Heart left ventricle (tissue), 16 donors: ENCODE measurements at regions not wholly inside any gene's neighbourhood (a gene's known extent, or its start where the extent isn't known, plus 50 kb on each side); places are given as distances from the start of the nearest gene placed in this dataset.

Experiments
- ATAC-seq, 4 donors: fragments of 200-7000 bp; cut with Tn5 transposase; one replicate each; pipeline ENCODE4 v1.9.1; 2020 to 2022; ENCODE audit warnings: moderate library complexity in 4 of 4, mild to moderate bottlenecking in 3 of 4, moderate number of reproducible peaks in 1 of 4
- DNase-seq, 5 donors: peaks; one replicate each; pipeline ENCODE4 v3.0.0-alpha.2; 2020
- H3K27ac ChIP-seq, 12 donors: fragments of 200-600 bp; sonication (generic) in 4 of 12; one replicate each; pipeline versions ENCODE4 v1.5.0 to v1.8.0; 2016 to 2022; ENCODE audit warnings: mild to moderate bottlenecking in 2 of 12
- H3K27me3 ChIP-seq, 9 donors: fragments of 200-600 bp; sonication (generic) in 2 of 9; one replicate each; pipeline versions ENCODE4 v1.5.1 to v1.8.0; 2016 to 2022; ENCODE audit warnings: mild to moderate bottlenecking in 3 of 9
- H3K36me3 ChIP-seq, 9 donors: fragments of 200-600 bp; sonication (generic) in 2 of 9; one replicate each; pipeline versions ENCODE4 v1.5.0 to v1.8.0; 2018 to 2022; ENCODE audit warnings: mild to moderate bottlenecking in 2 of 9
- H3K4me1 ChIP-seq, 12 donors: fragments of 200-600 bp; sonication (generic) in 4 of 12; one replicate each; pipeline versions ENCODE4 v1.5.0 to v1.8.0; 2016 to 2022; ENCODE audit warnings: mild to moderate bottlenecking in 3 of 12
- H3K4me3 ChIP-seq, 12 donors: fragments of 200-600 bp; sonication (generic) in 4 of 12; one replicate each; pipeline versions ENCODE4 v1.5.0 to v1.8.0; 2017 to 2022; ENCODE audit warnings: mild to moderate bottlenecking in 9 of 12, moderate library complexity in 4 of 12
- H3K9me3 ChIP-seq, 12 donors: fragments of 200-600 bp; sonication (generic) in 4 of 12; one replicate each; pipeline versions ENCODE4 v1.5.0 to v1.8.0; 2016 to 2022; ENCODE audit warnings: mild to moderate bottlenecking in 1 of 12
- POLR2A ChIP-seq, 2 donors: fragments of 450-650 bp; IDR thresholded peaks; one replicate each; pipeline ENCODE4 v1.6.1; 2017; ENCODE audit warnings: antibody characterized with exemption in 2 of 2, mild to moderate bottlenecking in 2 of 2, moderate library complexity in 2 of 2
- WGBS, 4 donors: extraction: QIAGEN DNeasy Blood & Tissue Kit in 2 of 4; methylation state at CpG; one replicate each; pipeline versions ENCODE4 v1.1.5 to v1.1.7; 2013 to 2018; 5-methylcytosine and 5-hydroxymethylcytosine counted together
- intact Hi-C, 10 donors: fragments of 100-400 bp; cut with DNase I; formaldehyde crosslinking; loops; one replicate each; pipeline versions ENCODE4 v1.11.1 to v1.14.2; 2022
- TF ChIP-seq, protein P1 (sequence below), 12 donors: fragments of 200-600 bp; sonication (generic) in 4 of 12; IDR thresholded peaks; one replicate each; pipeline versions ENCODE4 v1.5.0 to v1.8.0; 2018 to 2022; ENCODE audit warnings: antibody characterized with exemption in 12 of 12, mild to moderate bottlenecking in 5 of 12
- donor health status: ischemic (EF 13 %, LVEDD 7.1; RV severe dilation, severe dysfunction).
- donor health status: healthy with polysubstance abuse.
- donor health status: DM: no; HTN: yes; CAD: no.
- donor health status: DM: no; HTN: no; CAD: no.
- donor health status: ischemic (EF 25% LVEDD 6.9; RV normal size, moderate dysfunction).
- donor health status: ischemic (EF 25% LVEDD 5.7; RV mildly dilated, moderate dysfunction).
- donor health status: healthy.
- donor health status: DM: yes; HTN: yes; CAD: no.
- donor health status: ischemic (EF 35%, LVEDD 5.7; RV mildly dilated, moderate dysfunction).
- donor health status: nonischemic (EF 11% LVEDD 7.7; RV severe dilation, severe dysfunction).
- donor health status: DM: yes; HTN: yes; CAD: no.
- donor health status: PGD.
- donor health status: ischemic (EF 29% LVEDD 5.4; RV normal size, mild dysfunction).
- donor health status: nonischemic (EF 23%, LVEDD 6.1; RV moderate dilation, normal function).

DNA sequence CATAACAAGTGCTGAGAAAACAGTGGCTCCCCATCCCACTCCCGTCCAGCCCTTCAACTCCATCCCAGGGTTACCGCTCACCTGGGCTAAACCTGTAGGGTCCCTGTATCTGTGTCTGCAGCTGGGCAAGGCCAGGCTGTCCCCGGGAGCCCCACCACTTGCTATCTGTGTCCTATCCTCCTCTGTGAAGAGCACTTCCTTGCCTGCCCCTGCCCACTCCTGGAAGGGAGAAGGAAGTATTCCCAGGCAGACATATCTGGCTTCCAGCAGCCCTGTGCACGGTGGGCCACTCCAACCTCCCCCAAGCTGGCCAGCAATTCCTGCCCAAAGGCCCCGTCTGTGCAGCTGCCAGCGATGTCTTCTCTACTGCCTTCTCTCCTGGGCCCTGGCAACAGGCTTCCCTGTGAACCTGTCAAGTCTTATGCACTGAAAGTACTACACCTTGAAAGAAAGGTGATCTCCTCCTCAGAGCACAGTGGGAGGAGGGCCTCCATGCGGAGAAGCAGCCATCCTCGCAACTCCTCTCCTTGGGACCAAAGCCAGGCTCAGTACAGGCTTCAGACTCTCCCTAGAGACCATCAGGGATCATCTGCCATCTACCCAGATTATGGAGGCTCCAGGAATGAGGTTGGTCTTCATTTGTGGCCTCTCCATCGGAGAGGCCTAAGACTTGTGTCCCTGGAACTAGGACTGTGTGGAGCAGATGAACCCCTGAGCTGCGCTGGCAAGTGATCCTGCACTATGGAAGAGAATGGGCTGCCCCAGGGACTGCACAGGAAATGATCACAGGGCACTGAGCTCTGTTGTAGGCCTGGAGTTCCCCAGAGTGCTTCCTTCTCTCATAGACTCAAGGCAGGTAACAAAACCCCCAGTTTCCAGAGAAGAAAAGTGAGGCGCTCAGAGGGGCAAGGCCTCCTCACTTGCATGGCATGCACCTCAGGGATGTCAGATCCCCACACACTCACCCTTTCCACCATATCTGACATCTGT, 663.6 kb downstream of the BCL11B start:
- DNase-seq (no peak), ATAC-seq (no peak)
- H3K4me1 ChIP-seq: no peaks in the 10 kb centered on the region
- intact Hi-C loops: no loop called here
- no peaks in the 10 kb centered on the region for H3K9me3 ChIP-seq
- no peaks in the 10 kb centered on the region for H3K36me3 ChIP-seq
- WGBS, 4 donors: 65 to 79% (median 76%) methylated on average over 9 to 11 of the region's 11 CpGs
- TF ChIP-seq POLR2A (IDR thresholded peaks at IDR 0.05): no peak
- TF ChIP-seq, protein P1, sequence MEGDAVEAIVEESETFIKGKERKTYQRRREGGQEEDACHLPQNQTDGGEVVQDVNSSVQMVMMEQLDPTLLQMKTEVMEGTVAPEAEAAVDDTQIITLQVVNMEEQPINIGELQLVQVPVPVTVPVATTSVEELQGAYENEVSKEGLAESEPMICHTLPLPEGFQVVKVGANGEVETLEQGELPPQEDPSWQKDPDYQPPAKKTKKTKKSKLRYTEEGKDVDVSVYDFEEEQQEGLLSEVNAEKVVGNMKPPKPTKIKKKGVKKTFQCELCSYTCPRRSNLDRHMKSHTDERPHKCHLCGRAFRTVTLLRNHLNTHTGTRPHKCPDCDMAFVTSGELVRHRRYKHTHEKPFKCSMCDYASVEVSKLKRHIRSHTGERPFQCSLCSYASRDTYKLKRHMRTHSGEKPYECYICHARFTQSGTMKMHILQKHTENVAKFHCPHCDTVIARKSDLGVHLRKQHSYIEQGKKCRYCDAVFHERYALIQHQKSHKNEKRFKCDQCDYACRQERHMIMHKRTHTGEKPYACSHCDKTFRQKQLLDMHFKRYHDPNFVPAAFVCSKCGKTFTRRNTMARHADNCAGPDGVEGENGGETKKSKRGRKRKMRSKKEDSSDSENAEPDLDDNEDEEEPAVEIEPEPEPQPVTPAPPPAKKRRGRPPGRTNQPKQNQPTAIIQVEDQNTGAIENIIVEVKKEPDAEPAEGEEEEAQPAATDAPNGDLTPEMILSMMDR (IDR thresholded peaks at IDR 0.05): no peak
- H3K27me3 ChIP-seq: peaks cover 0 to 5% (median 0%) of the 10 kb centered on the region in 9 donors
- no peak overlapping the region for H3K27ac ChIP-seq
- H3K4me3 ChIP-seq: no peak overlapping the region

DNA sequence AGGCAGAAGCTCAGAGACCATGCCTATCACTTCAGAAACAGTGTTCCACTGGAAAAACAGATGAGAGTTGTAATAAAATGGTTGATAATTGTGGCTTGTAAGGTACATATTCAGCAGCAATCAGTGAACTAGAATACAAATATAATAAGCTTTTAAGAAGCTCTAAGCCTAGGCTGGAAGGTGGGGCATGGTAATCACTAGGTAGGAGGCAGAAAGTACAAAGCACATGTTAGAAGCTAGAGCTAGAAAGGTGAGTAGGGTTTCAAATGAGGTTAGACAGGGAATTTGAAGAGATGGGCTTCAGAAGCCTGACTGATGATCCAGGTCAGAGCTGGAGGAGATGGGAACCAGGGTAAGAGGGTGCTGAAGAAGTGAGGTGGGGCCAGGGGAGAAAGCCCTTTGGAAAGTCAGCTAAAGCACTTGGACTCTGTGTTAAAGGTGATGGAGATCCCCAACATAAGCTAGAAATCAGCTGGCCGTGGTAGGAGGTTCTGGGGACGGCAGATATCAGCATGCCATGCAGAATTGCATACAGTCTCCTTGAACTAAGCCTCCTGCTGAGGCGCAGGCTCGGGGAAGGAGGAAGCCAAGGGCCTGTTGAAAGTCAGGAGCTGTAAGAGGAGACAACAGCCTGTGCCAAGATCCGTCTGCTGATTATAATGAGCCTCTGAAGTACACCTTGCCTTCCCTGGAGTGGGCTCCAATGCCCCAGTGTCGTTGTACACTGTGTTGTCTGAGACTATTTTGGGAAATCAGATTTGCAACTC, 659.4 kb downstream of the BCL11B start:
- no peaks in the 10 kb centered on the region for H3K36me3 ChIP-seq
- DNase-seq (no peak), ATAC-seq (no peak)
- no peaks in the 10 kb centered on the region for H3K27me3 ChIP-seq
- H3K9me3 ChIP-seq: peaks cover 0 to 3% (median 0%) of the 10 kb centered on the region in 12 donors
- TF ChIP-seq, protein P1 (IDR thresholded peaks at IDR 0.05): no peak
- no peak for TF ChIP-seq POLR2A (IDR thresholded peaks at IDR 0.05)
- no peak overlapping the region for H3K27ac ChIP-seq
- H3K4me3 ChIP-seq: no peak overlapping the region
- WGBS, 4 donors: 44 to 52% (median 47%) methylated on average over 6 of the region's 6 CpGs
- intact Hi-C loops: no loop called here
- no peaks in the 10 kb centered on the region for H3K4me1 ChIP-seq

DNA sequence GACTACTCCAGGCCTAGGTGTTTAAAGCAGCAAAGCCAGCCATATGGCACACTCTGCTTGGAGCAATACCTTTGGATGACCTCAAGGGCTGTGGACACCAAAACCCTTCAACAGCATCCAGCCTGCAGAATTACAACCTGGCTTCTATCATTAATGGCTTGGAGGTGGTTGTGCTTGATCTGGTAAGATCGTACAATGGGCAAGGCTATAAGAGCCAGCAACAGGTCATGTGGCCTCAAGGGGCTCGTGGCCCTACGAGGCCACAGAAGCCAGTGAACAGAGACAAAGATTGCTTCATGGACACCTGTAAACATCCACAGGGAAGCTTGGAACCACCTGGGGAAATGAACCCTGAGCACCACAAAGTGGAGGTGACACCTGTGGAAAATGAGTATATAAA, 657.3 kb downstream of the BCL11B start:
- 85 to 100% (median 88%) methylated on average over 2 to 3 of the region's 3 CpGs for WGBS, 4 donors
- TF ChIP-seq, protein P1 (IDR thresholded peaks at IDR 0.05): no peak
- TF ChIP-seq POLR2A (IDR thresholded peaks at IDR 0.05): no peak
- Histone ChIP-seq H3K9me3 (peaks cover 0 to 12% (median 0%) of the 10 kb centered on the region in 12 donors), H3K4me1 (no peaks in the 10 kb centered on the region), H3K4me3 (no peak overlapping the region), H3K27ac (no peak overlapping the region), H3K27me3 (no peaks in the 10 kb centered on the region), H3K36me3 (no peaks in the 10 kb centered on the region)
- DNase-seq (no peak), ATAC-seq (no peak)
- intact Hi-C loops: no loop called here
